H1 (cell line): ENCODE measurements at regions not wholly inside any gene's neighbourhood (a gene's known extent, or its start where the extent isn't known, plus 50 kb on each side); places are given as distances from the start of the nearest gene placed in this dataset.

Experiments
- CTCF ChIA-PET: fragments of 300-600 bp; sonication (Branson Sonifier 250); formaldehyde crosslinking; loops from one replicate; lab custom pipeline; 2021; ENCODE audit not compliant: partially characterized antibody; lab: Charles Lee
- POLR2A ChIA-PET: fragments of 300-600 bp; sonication (Branson Sonifier 250); formaldehyde crosslinking; loops from one replicate; lab custom pipeline; 2021; ENCODE audit warnings: inconsistent platforms; ENCODE audit not compliant: partially characterized antibody; lab: Charles Lee
- DNase-seq, 2 experiments: peaks; one replicate each; pipeline versions ENCODE4 v3.0.0 to v3.0.0-alpha.2; 2010 to 2022; ENCODE audit warnings: low spot score in 2 of 2, low read depth in 1 of 2, mixed read lengths in 1 of 2
- FAIRE-seq: peaks from 2 replicates; lab custom pipeline; 2011; peaks lifted over from hg19 to GRCh38; lab: Jason Lieb, UNC
- H2AFZ ChIP-seq: 2 replicates; pipeline ENCODE4 v1.8.1; 2012; ENCODE audit warnings: low read length, inconsistent platforms
- H2AK5ac ChIP-seq: 2 replicates; pipeline ENCODE4 v1.6.1; 2013; ENCODE audit warnings: low read depth, low read length
- H2BK120ac ChIP-seq: replicated peaks from 2 replicates; pipeline ENCODE3; 2013; ENCODE audit warnings: low read depth, low read length, inconsistent platforms
- H2BK12ac ChIP-seq: 2 replicates; pipeline ENCODE4 v1.6.1; 2013; ENCODE audit warnings: low read depth, low read length
- H2BK15ac ChIP-seq: 2 replicates; pipeline ENCODE4 v1.6.1; 2013; ENCODE audit warnings: low read length
- H2BK20ac ChIP-seq: 2 replicates; pipeline ENCODE4 v1.6.1; 2013; ENCODE audit warnings: low read length
- H2BK5ac ChIP-seq: 2 replicates; pipeline ENCODE4 v1.6.1; 2013; ENCODE audit warnings: low read depth, low read length
- H3K14ac ChIP-seq: 2 replicates; pipeline ENCODE4 v1.6.1; 2013; ENCODE audit warnings: inconsistent platforms; ENCODE audit not compliant: insufficient read length
- H3K18ac ChIP-seq: 2 replicates; pipeline ENCODE4 v1.6.1; 2013; ENCODE audit warnings: low read length; ENCODE audit errors: extremely low read depth
- H3K23ac ChIP-seq: 2 replicates; pipeline ENCODE4 v1.6.1; 2013; ENCODE audit warnings: inconsistent platforms; ENCODE audit not compliant: insufficient read length
- H3K23me2 ChIP-seq: 2 replicates; pipeline ENCODE4 v1.6.1; 2013; ENCODE audit warnings: low read depth, low read length
- H3K27ac ChIP-seq: 2 replicates; pipeline ENCODE4 v1.6.1; 2011; ENCODE audit warnings: low read depth, low read length, inconsistent platforms
- H3K27me3 ChIP-seq, 4 experiments: replicated peaks in 1 of 4; 1 replicate in 1 of 4; 2 replicates in 3 of 4; pipeline versions ENCODE4 v1.6.1 to v1.8.1; 2011 to 2013; ENCODE audit warnings: low read length in 3 of 4, mild to moderate bottlenecking in 3 of 4, inconsistent platforms in 2 of 4, mixed read lengths in 2 of 4, moderate library complexity in 1 of 4; ENCODE audit not compliant: control insufficient read depth in 3 of 4, insufficient read depth in 3 of 4; ENCODE audit errors: extremely low read depth in 1 of 4
- H3K36me3 ChIP-seq, 4 experiments: 2 replicates each; pipeline versions ENCODE4 v1.6.1 to v1.8.1; 2011 to 2013; ENCODE audit warnings: mild to moderate bottlenecking in 4 of 4, low read length in 3 of 4, moderate library complexity in 2 of 4, control low read depth in 1 of 4, inconsistent platforms in 1 of 4; ENCODE audit not compliant: insufficient read depth in 4 of 4, control insufficient read depth in 2 of 4
- H3K4ac ChIP-seq: replicated peaks from 2 replicates; pipeline ENCODE3; 2013; ENCODE audit warnings: low read length, low read depth, mixed read lengths, inconsistent platforms; ENCODE audit not compliant: insufficient read length
- H3K4me1 ChIP-seq, 4 experiments: replicated peaks in 1 of 4; 1 replicate in 1 of 4; 2 replicates in 3 of 4; pipeline versions ENCODE4 v1.6.1 to v1.8.1; 2011 to 2013; ENCODE audit warnings: low read length in 3 of 4, inconsistent platforms in 2 of 4, mixed read lengths in 1 of 4; ENCODE audit not compliant: insufficient read depth in 4 of 4, control insufficient read depth in 3 of 4
- H3K4me2 ChIP-seq, 2 experiments: 2 replicates each; pipeline versions ENCODE4 v1.6.1 to v1.8.1; 2011 to 2013; ENCODE audit warnings: low read depth in 2 of 2, low read length in 2 of 2, control low read depth in 1 of 2, inconsistent platforms in 1 of 2, mild to moderate bottlenecking in 1 of 2; ENCODE audit not compliant: insufficient read depth in 1 of 2
- H3K4me3 ChIP-seq, 4 experiments: fragments of 200-600, 300-600 bp in 1 of 4; sonication (generic), shearing (Covaris generic), sonication (Bioruptor Twin) in 1 of 4; 2 replicates each; pipeline versions ENCODE4 v1.5.1 to v1.8.1; 2011 to 2016; ENCODE audit warnings: low read length in 4 of 4, low read depth in 3 of 4, control low read depth in 2 of 4, inconsistent platforms in 2 of 4, mild to moderate bottlenecking in 2 of 4, mixed read lengths in 1 of 4, moderate library complexity in 1 of 4; ENCODE audit not compliant: insufficient read depth in 2 of 4; ENCODE audit errors: extremely low read depth in 1 of 4
- H3K56ac ChIP-seq: replicated peaks from 2 replicates; pipeline ENCODE3; 2013; ENCODE audit warnings: low read depth, mild to moderate bottlenecking, mixed read lengths, low read length, inconsistent platforms; ENCODE audit not compliant: insufficient read length
- H3K79me1 ChIP-seq: 2 replicates; pipeline ENCODE4 v1.6.1; 2013; ENCODE audit warnings: low read depth, low read length, control low read depth
- H3K79me2 ChIP-seq, 2 experiments: 2 replicates each; pipeline versions ENCODE4 v1.6.1 to v1.8.1; 2012 to 2013; ENCODE audit warnings: low read length in 2 of 2, mild to moderate bottlenecking in 2 of 2, inconsistent platforms in 1 of 2; ENCODE audit not compliant: insufficient read depth in 2 of 2, control insufficient read depth in 1 of 2
- H3K9ac ChIP-seq, 4 experiments: replicated peaks in 1 of 4; 1 replicate in 1 of 4; 2 replicates in 3 of 4; pipeline versions ENCODE4 v1.6.1 to v1.8.1; 2011 to 2013; ENCODE audit warnings: low read depth in 3 of 4, low read length in 3 of 4, control low read depth in 2 of 4, mild to moderate bottlenecking in 2 of 4, moderate library complexity in 2 of 4, inconsistent platforms in 1 of 4; ENCODE audit errors: extremely low read depth in 1 of 4
- H3K9me3 ChIP-seq, 2 experiments: 2 replicates each; pipeline versions ENCODE4 v1.6.1 to v1.8.1; 2012 to 2013; ENCODE audit warnings: mild to moderate bottlenecking in 2 of 2, moderate library complexity in 2 of 2, control low read depth in 1 of 2, inconsistent platforms in 1 of 2, low read depth in 1 of 2, low read length in 1 of 2, mixed read lengths in 1 of 2; ENCODE audit not compliant: insufficient read depth in 2 of 2
- H4K20me1 ChIP-seq, 2 experiments: replicated peaks in 1 of 2; 2 replicates each; pipeline versions ENCODE3 to v1.8.1; 2011 to 2013; ENCODE audit warnings: inconsistent platforms in 2 of 2, low read length in 2 of 2, mild to moderate bottlenecking in 1 of 2; ENCODE audit not compliant: insufficient read depth in 2 of 2, control insufficient read depth in 1 of 2
- H4K5ac ChIP-seq: 2 replicates; pipeline ENCODE4 v1.6.1; 2013; ENCODE audit warnings: low read length, low read depth, mixed read lengths, inconsistent platforms; ENCODE audit not compliant: insufficient read length
- H4K8ac ChIP-seq: 2 replicates; pipeline ENCODE4 v1.8.0; 2013; ENCODE audit warnings: mild to moderate bottlenecking, moderate library complexity, low read length, inconsistent platforms; ENCODE audit not compliant: insufficient read depth; ENCODE audit errors: extremely low read depth
- H4K91ac ChIP-seq: replicated peaks from 2 replicates; pipeline ENCODE3; 2013; ENCODE audit warnings: low read length, mixed read lengths, inconsistent platforms; ENCODE audit not compliant: insufficient read length
- BRCA1 ChIP-seq: IDR thresholded peaks from 2 replicates; pipeline ENCODE4 v1.6.1; 2012; ENCODE audit warnings: low read depth, low read length, improper control_type of control experiment
- CBX8 ChIP-seq: fragments of 300-800, 300-1000 bp; sonication (generic); IDR thresholded peaks from 2 replicates; pipeline ENCODE4 v1.7.1; 2016; ENCODE audit warnings: low read depth, low read length, borderline replicate concordance
- CHD1 ChIP-seq: IDR thresholded peaks from 2 replicates; pipeline ENCODE4 v1.6.1; 2012; ENCODE audit warnings: low read depth, low read length, improper control_type of control experiment
- CREB1 ChIP-seq: IDR thresholded peaks from 2 replicates; pipeline ENCODE4 v1.6.1; 2012; ENCODE audit warnings: inconsistent platforms
- HDAC6 ChIP-seq: IDR thresholded peaks from one replicate; pipeline ENCODE4 v1.7.1; 2012; ENCODE audit warnings: low read depth, mild to moderate bottlenecking, inconsistent platforms, low read length, moderate library complexity
- KDM5A ChIP-seq: fragments of 200-600 bp; IDR thresholded peaks from 2 replicates; pipeline ENCODE4 v1.7.1; 2012; ENCODE audit warnings: mild to moderate bottlenecking, low read length, inconsistent platforms, mixed read lengths
- NRF1 ChIP-seq: IDR thresholded peaks from 2 replicates; pipeline ENCODE4 v1.6.1; 2011; ENCODE audit warnings: mild to moderate bottlenecking, low read depth, low read length, improper control_type of control experiment
- POLR2A ChIP-seq, 2 experiments: IDR thresholded peaks; 1 replicate in 1 of 2; 2 replicates in 1 of 2; pipeline ENCODE4 v1.6.1; 2011; ENCODE audit warnings: low read depth in 2 of 2, low read length in 2 of 2, mild to moderate bottlenecking in 2 of 2; ENCODE audit errors: control extremely low read depth in 1 of 2
- SP1 ChIP-seq: IDR thresholded peaks from 2 replicates; pipeline ENCODE4 v1.6.1; 2011; ENCODE audit warnings: low read depth, low read length
- SP4 ChIP-seq: IDR thresholded peaks from 2 replicates; pipeline ENCODE4 v1.6.1; 2012; ENCODE audit warnings: low read length, inconsistent platforms
- TAF7 ChIP-seq: optimal IDR thresholded peaks from 2 replicates; pipeline ENCODE3; 2011; ENCODE audit warnings: low read depth, mild to moderate bottlenecking, inconsistent platforms, low read length, moderate library complexity, borderline replicate concordance
- TCF12 ChIP-seq: IDR thresholded peaks from 2 replicates; pipeline ENCODE4 v1.6.1; 2011; ENCODE audit warnings: low read depth, mild to moderate bottlenecking, low read length
- WGBS, 2 experiments: shearing (Covaris generic) in 1 of 2; methylation state at CpG; one replicate each; pipeline versions ENCODE4 v1.1.6 to v1.1.7; 2013 to 2015; ENCODE audit warnings: low lambda C conversion rate in 2 of 2, mixed read lengths in 2 of 2, inconsistent platforms in 1 of 2, low coverage in 1 of 2, missing lambda C conversion rate in 1 of 2; ENCODE audit not compliant: insufficient replicate concordance in 2 of 2, insufficient coverage in 1 of 2, insufficient read length in 1 of 2; ENCODE audit errors: extremely low coverage in 1 of 2, missing lambda C conversion rate in 1 of 2; 5-methylcytosine and 5-hydroxymethylcytosine counted together

DNA sequence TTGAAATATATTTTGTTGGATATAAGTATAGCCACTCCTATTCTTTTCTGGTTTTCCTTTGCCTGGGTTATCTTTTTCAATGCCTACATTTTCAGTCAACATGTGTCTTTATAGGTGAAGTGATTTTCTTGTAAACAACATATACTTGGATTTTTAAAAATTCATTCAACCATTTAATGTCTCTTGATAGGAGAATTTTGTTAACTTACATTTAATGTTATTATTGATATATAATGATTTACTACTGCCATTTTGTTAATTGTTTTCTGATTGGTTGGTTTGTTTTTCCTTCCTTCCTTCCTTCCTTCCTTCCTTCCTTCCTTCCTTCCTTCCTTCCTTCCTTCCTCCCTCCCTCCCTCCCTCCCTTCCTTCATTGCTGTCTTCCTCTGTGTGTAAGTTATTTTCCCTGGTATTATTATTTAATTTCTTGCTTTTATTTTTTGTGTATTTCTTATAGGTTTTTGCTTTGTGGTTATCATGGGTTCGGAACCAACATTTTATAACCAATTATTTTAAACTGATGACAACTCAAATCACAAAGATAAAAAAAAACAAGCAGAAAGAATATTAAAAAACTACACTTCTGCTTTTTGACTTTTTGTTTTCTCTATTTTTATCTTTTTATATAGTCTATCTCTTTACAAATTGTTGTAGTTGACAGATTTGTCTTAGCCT is 330.1 kb upstream of the GRID2 start:
- FAIRE-seq (no peak), DNase-seq (no peak)
- Histone ChIP-seq H2BK12ac (no peak overlapping the region), H4K91ac (no peak overlapping the region), H3K27me3 (no peaks in the 10 kb centered on the region), H3K4ac (no peak overlapping the region), H3K4me3 (no peak overlapping the region), H3K4me2 (no peak overlapping the region), H3K56ac (no peak overlapping the region), H3K79me1 (no peaks in the 10 kb centered on the region), H2BK15ac (no peak overlapping the region), H4K20me1 (no peaks in the 10 kb centered on the region), H3K23ac (no peak overlapping the region), H4K5ac (no peak overlapping the region), H3K18ac (no peak overlapping the region), H4K8ac (no peak overlapping the region), H3K27ac (no peak overlapping the region), H3K23me2 (no peaks in the 10 kb centered on the region), H3K9me3 (no peaks in the 10 kb centered on the region), H3K9ac (no peak overlapping the region), H3K36me3 (no peaks in the 10 kb centered on the region), H3K4me1 (no peaks in the 10 kb centered on the region), H2BK20ac (no peak overlapping the region), H3K14ac (no peak overlapping the region), H2AFZ (no peak overlapping the region), H2BK5ac (no peak overlapping the region), H2AK5ac (no peak overlapping the region), H2BK120ac (no peak overlapping the region), H3K79me2 (no peaks in the 10 kb centered on the region)
- ChIA-PET POLR2A (no interaction called here), CTCF (no interaction called here)
- 81% methylated on average over 1 of the region's 1 CpG; no CpG with 5 or more reads in 1 of the 2 experiments for WGBS, 2 experiments
- TF ChIP-seq NRF1 (no peak), KDM5A (no peak), TAF7 (no peak), SP1 (no peak), POLR2A (IDR thresholded peaks at IDR 0.05; ENCODE audit: control extremely low read depth in 1 of 2, low read depth in 2 of 2, low read length in 2 of 2) (no peak), TCF12 (no peak), HDAC6 (no peak), SP4 (no peak), BRCA1 (no peak), CBX8 (no peak), CHD1 (no peak), CREB1 (no peak)
